ENCODE measurements at regions not wholly inside any gene's neighbourhood (a gene's known extent, or its start where the extent isn't known, plus 50 kb on each side); places are given as distances from the start of the nearest gene placed in this dataset.

DNA sequence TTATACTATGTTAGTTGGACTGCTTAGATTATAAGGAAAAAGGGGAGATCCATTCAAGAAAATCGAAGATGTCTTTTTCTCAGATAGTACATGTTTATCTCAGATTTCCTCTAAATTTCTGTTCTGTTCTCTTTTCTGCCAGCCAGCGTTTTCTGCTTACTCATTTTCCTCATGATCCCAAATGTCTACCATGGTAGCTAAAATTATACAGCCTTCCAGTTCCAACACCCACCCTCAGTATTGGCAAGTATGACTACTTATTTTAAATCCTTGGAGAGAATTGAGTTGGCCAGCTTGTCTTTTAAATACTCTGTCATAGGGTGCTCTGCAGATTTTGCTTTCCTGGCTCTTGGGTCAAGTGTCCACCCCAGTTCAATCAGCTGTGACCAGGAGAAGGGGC lies 95.7 kb upstream of the PLXNA2 start (continued):
- TF ChIP-seq ZNF462 (CRISPR knock-in tag; IDR thresholded peaks at IDR 0.05) (no peak), CREB1 (CRISPR knock-in tag; IDR thresholded peaks at IDR 0.05; ENCODE audit: low read depth) (no peak), ZNF331 (CRISPR knock-in tag; IDR thresholded peaks at IDR 0.05; ENCODE audit: low read depth) (no peak), NANOG (IDR thresholded peaks at IDR 0.05; ENCODE audit: borderline replicate concordance) (no peak), ZNF114 (CRISPR knock-in tag; IDR thresholded peaks at IDR 0.05) (no peak), JUNB (IDR thresholded peaks at IDR 0.05; ENCODE audit: unreplicated experiment) (no peak)

GRCh38 chr1:208343226-208343625 lies 99.0 kb upstream of the PLXNA2 start:
- Histone ChIP-seq H3K9me2 (ENCODE audit: insufficient read depth) (0 out of 2 replicates have a peak, but pooled peaks cover 5% of the 10 kb centered on the region), H4K20me1 (replicated peaks; ENCODE audit: insufficient read depth) (no peaks in the 10 kb centered on the region), H3K27ac (ENCODE audit: low read depth) (no peak overlapping the region), H3K36me3 (ENCODE audit: insufficient read depth) (no peaks in the 10 kb centered on the region), H2AFZ (no peak overlapping the region), H3K4me1 (ENCODE audit: insufficient read depth) (no peaks in the 10 kb centered on the region), H3K79me2 (replicated peaks; ENCODE audit: insufficient read depth) (no peaks in the 10 kb centered on the region), H3F3A (replicated peaks; ENCODE audit: low read depth) (no peaks in the 10 kb centered on the region), H3K4me3 (no peak overlapping the region), H3K4me2 (no peak overlapping the region), H3K27me3 (ENCODE audit: insufficient read depth) (no peaks in the 10 kb centered on the region)
- H3K4me1 Mint-ChIP-seq: no peaks in the 10 kb centered on the region
- H3K4me3 Mint-ChIP-seq: no peak overlapping the region
- no peaks in the 10 kb centered on the region for H3K36me3 Mint-ChIP-seq (ENCODE audit: low read depth)
- no peaks in the 10 kb centered on the region for H3K9me3 Mint-ChIP-seq
- TF ChIP-seq CREB1 (CRISPR knock-in tag; IDR thresholded peaks at IDR 0.05; ENCODE audit: low read depth) (no peak), STAT1 (IDR thresholded peaks at IDR 0.05; ENCODE audit: unreplicated experiment) (no peak), POLR2AphosphoS5 (IDR thresholded peaks at IDR 0.05; ENCODE audit: low read depth) (no peak), JUNB (IDR thresholded peaks at IDR 0.05; ENCODE audit: unreplicated experiment) (no peak), ZNF462 (CRISPR knock-in tag; IDR thresholded peaks at IDR 0.05) (no peak), NANOG (IDR thresholded peaks at IDR 0.05; ENCODE audit: borderline replicate concordance) (no peak)
- TF ChIP-seq, protein P1, sequence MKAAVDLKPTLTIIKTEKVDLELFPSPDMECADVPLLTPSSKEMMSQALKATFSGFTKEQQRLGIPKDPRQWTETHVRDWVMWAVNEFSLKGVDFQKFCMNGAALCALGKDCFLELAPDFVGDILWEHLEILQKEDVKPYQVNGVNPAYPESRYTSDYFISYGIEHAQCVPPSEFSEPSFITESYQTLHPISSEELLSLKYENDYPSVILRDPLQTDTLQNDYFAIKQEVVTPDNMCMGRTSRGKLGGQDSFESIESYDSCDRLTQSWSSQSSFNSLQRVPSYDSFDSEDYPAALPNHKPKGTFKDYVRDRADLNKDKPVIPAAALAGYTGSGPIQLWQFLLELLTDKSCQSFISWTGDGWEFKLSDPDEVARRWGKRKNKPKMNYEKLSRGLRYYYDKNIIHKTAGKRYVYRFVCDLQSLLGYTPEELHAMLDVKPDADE (IDR thresholded peaks at IDR 0.05): no peak
- DNase-seq (ENCODE audit: low spot score) (no peak), ATAC-seq (no peak)
- H3K27me3 Mint-ChIP-seq (ENCODE audit: insufficient read depth, low read depth, poor library complexity): no peaks in the 10 kb centered on the region
- H3K27ac Mint-ChIP-seq: no peak overlapping the region

Data from GM23338 (cell line).